ENCODE measurements at regions not wholly inside any gene's neighbourhood (a gene's known extent, or its start where the extent isn't known, plus 50 kb on each side); places are given as distances from the start of the nearest gene placed in this dataset.

GRCh38 chr4:180485407-180485806 is 1757.8 kb upstream of the TENM3 start:
- H3K27ac ChIP-seq (ENCODE audit: low read depth, low read length) = no peak overlapping the region
- H3K27me3 ChIP-seq (ENCODE audit: insufficient read depth, low read length) = no peaks in the 10 kb centered on the region
- no peaks in the 10 kb centered on the region for H3K9me3 ChIP-seq (ENCODE audit: insufficient read depth, low read depth, low read length)
- no peak overlapping the region for H3K4me3 ChIP-seq (ENCODE audit: low read length)
- no peaks in the 10 kb centered on the region for H3K36me3 ChIP-seq (ENCODE audit: insufficient read depth, low read length)
- peaks cover 14% of the 10 kb centered on the region for H3K4me1 ChIP-seq (ENCODE audit: insufficient read depth, low read length)
- no peak overlapping the region for H3K9ac ChIP-seq (ENCODE audit: low read depth, low read length)

DNA sequence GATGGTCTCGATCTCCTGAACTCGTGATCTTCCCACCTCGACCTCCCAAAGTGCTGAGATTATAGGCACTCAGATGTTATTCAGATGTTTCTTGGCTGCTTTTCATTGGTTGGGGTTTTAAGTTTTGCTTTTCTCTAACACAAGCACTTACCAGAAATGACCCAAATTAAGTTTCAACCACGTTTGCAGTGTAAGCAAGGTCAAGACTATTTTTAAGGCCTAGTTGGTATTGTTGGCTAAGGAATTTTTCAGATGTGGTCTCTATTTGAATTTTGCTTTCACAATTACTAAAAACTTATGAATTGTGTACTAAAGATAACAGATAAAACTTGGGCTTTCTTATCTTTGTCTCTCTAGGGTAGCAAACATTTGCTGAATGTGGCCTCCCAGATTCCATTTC is 1756.9 kb upstream of the TENM3 start:
- no peaks in the 10 kb centered on the region for H3K9me3 ChIP-seq (ENCODE audit: insufficient read depth, low read depth, low read length)
- no peak overlapping the region for H3K9ac ChIP-seq (ENCODE audit: low read depth, low read length)
- no peaks in the 10 kb centered on the region for H3K27me3 ChIP-seq (ENCODE audit: insufficient read depth, low read length)
- H3K4me3 ChIP-seq (ENCODE audit: low read length) = no peak overlapping the region
- H3K4me1 ChIP-seq (ENCODE audit: insufficient read depth, low read length) = peaks cover 23% of the 10 kb centered on the region
- H3K27ac ChIP-seq (ENCODE audit: low read depth, low read length) = no peak overlapping the region
- no peaks in the 10 kb centered on the region for H3K36me3 ChIP-seq (ENCODE audit: insufficient read depth, low read length)
- 97% methylated on average over 4 of the region's 4 CpGs for WGBS

GRCh38 chr4:180489787-180490186 is 1753.4 kb upstream of the TENM3 start:
- Histone ChIP-seq H3K4me3 (ENCODE audit: low read length) (no peak overlapping the region), H3K4me1 (ENCODE audit: insufficient read depth, low read length) (peaks cover 24% of the 10 kb centered on the region), H3K9ac (ENCODE audit: low read depth, low read length) (no peak overlapping the region), H3K27me3 (ENCODE audit: insufficient read depth, low read length) (no peaks in the 10 kb centered on the region), H3K9me3 (ENCODE audit: insufficient read depth, low read depth, low read length) (no peaks in the 10 kb centered on the region), H3K36me3 (ENCODE audit: insufficient read depth, low read length) (no peaks in the 10 kb centered on the region), H3K27ac (ENCODE audit: low read depth, low read length) (peak overlapping the region; percentile 48; the same call in 1 of the 2 replicates)

DNA sequence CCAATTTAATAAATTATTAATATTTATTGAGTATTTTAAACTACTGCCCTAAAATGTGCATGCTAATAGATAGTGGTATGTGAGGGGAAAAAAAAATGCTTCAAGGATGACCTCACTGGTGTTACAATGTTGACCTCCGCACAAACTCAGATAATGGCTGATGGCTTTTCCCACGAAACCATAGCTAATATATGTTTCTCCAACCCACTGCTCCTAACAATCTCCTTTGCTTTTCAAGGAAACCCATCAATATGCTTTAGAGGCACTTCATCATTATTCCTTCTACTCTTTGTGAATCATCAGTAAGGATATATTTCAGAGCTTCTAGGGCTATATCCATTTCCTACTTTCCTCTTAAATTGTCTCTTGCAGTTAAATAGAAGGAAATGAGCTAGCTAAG is 1752.0 kb upstream of the TENM3 start:
- Histone ChIP-seq H3K27ac (ENCODE audit: low read depth, low read length) (no peak overlapping the region), H3K4me3 (ENCODE audit: low read length) (no peak overlapping the region), H3K36me3 (ENCODE audit: insufficient read depth, low read length) (no peaks in the 10 kb centered on the region), H3K27me3 (ENCODE audit: insufficient read depth, low read length) (no peaks in the 10 kb centered on the region), H3K4me1 (ENCODE audit: insufficient read depth, low read length) (peaks cover 24% of the 10 kb centered on the region), H3K9ac (ENCODE audit: low read depth, low read length) (no peak overlapping the region), H3K9me3 (ENCODE audit: insufficient read depth, low read depth, low read length) (no peaks in the 10 kb centered on the region)
- WGBS = 87% methylated on average over 2 of the region's 2 CpGs

- no peak overlapping the region for H3K4me3 ChIP-seq (ENCODE audit: low read length)
- WGBS = 97% methylated on average over 2 of the region's 3 CpGs
- no peaks in the 10 kb centered on the region for H3K9me3 ChIP-seq (ENCODE audit: insufficient read depth, low read depth, low read length)
- H3K4me1 ChIP-seq (ENCODE audit: insufficient read depth, low read length) = peaks cover 24% of the 10 kb centered on the region
- no peak overlapping the region for H3K9ac ChIP-seq (ENCODE audit: low read depth, low read length)
- H3K36me3 ChIP-seq (ENCODE audit: insufficient read depth, low read length) = no peaks in the 10 kb centered on the region
- no peak overlapping the region for H3K27ac ChIP-seq (ENCODE audit: low read depth, low read length)
- H3K27me3 ChIP-seq (ENCODE audit: insufficient read depth, low read length) = no peaks in the 10 kb centered on the region
Observed at GRCh38 chr4:180493299-180493698, 1749.9 kb upstream of the TENM3 start.

DNA sequence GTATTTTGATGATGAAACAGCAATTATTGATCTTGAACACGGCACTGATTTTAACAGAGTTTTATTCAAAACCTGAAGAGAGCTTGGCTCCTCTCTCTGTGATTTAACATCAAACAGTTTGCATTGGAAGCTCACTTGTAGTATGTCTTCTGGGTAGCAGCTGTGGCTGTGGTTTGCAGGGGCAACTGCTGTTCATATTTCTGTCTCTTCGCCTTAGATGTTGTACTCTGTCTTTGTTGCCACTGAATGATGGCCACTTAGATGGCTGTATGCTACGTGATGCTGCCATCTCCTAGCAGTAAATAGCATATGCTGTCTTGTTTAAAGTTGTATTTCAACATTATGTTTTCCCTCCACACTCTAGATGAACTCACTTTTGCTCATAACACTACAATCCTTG is 1743.0 kb upstream of the TENM3 start:
- Histone ChIP-seq H3K4me1 (ENCODE audit: insufficient read depth, low read length) (no peaks in the 10 kb centered on the region), H3K9me3 (ENCODE audit: insufficient read depth, low read depth, low read length) (no peaks in the 10 kb centered on the region), H3K27ac (ENCODE audit: low read depth, low read length) (no peak overlapping the region), H3K36me3 (ENCODE audit: insufficient read depth, low read length) (no peaks in the 10 kb centered on the region), H3K27me3 (ENCODE audit: insufficient read depth, low read length) (no peaks in the 10 kb centered on the region), H3K9ac (ENCODE audit: low read depth, low read length) (no peak overlapping the region), H3K4me3 (ENCODE audit: low read length) (no peak overlapping the region)
- 93% methylated on average over 3 of the region's 3 CpGs for WGBS

- Histone ChIP-seq H3K9ac (ENCODE audit: low read depth, low read length) (no peak overlapping the region), H3K27ac (ENCODE audit: low read depth, low read length) (no peak overlapping the region), H3K36me3 (ENCODE audit: insufficient read depth, low read length) (no peaks in the 10 kb centered on the region), H3K27me3 (ENCODE audit: insufficient read depth, low read length) (no peaks in the 10 kb centered on the region), H3K9me3 (ENCODE audit: insufficient read depth, low read depth, low read length) (no peaks in the 10 kb centered on the region), H3K4me3 (ENCODE audit: low read length) (no peak overlapping the region), H3K4me1 (ENCODE audit: insufficient read depth, low read length) (no peaks in the 10 kb centered on the region)
- 84% methylated on average over 2 of the region's 3 CpGs for WGBS
Observed at GRCh38 chr4:180512801-180513475, 1730.3 kb upstream of the TENM3 start.

- no peaks in the 10 kb centered on the region for H3K27me3 ChIP-seq (ENCODE audit: insufficient read depth, low read length)
- H3K9me3 ChIP-seq (ENCODE audit: insufficient read depth, low read depth, low read length) = no peaks in the 10 kb centered on the region
- H3K36me3 ChIP-seq (ENCODE audit: insufficient read depth, low read length) = no peaks in the 10 kb centered on the region
- no peak overlapping the region for H3K9ac ChIP-seq (ENCODE audit: low read depth, low read length)
- no peak overlapping the region for H3K27ac ChIP-seq (ENCODE audit: low read depth, low read length)
- no peaks in the 10 kb centered on the region for H3K4me1 ChIP-seq (ENCODE audit: insufficient read depth, low read length)
- H3K4me3 ChIP-seq (ENCODE audit: low read length) = no peak overlapping the region
- 98% methylated on average over 3 of the region's 4 CpGs for WGBS
Observed at GRCh38 chr4:180518906-180519305, 1724.3 kb upstream of the TENM3 start.

- Histone ChIP-seq H3K4me3 (ENCODE audit: low read length) (no peak overlapping the region), H3K27ac (ENCODE audit: low read depth, low read length) (no peak overlapping the region)
- 90% methylated on average over 5 of the region's 5 CpGs for WGBS
Observed at GRCh38 chr4:180521181-180521580, 1722.0 kb upstream of the TENM3 start.

GRCh38 chr4:180525523-180526077 is 1717.6 kb upstream of the TENM3 start:
- H3K4me1 ChIP-seq (ENCODE audit: insufficient read depth, low read length) = no peaks in the 10 kb centered on the region
- no peaks in the 10 kb centered on the region for H3K27me3 ChIP-seq (ENCODE audit: insufficient read depth, low read length)
- 100% methylated on average over 2 of the region's 4 CpGs for WGBS
- no peaks in the 10 kb centered on the region for H3K9me3 ChIP-seq (ENCODE audit: insufficient read depth, low read depth, low read length)
- no peak overlapping the region for H3K4me3 ChIP-seq (ENCODE audit: low read length)
- no peak overlapping the region for H3K9ac ChIP-seq (ENCODE audit: low read depth, low read length)
- no peaks in the 10 kb centered on the region for H3K36me3 ChIP-seq (ENCODE audit: insufficient read depth, low read length)
- no peak overlapping the region for H3K27ac ChIP-seq (ENCODE audit: low read depth, low read length)

More at GRCh38 chr4:180521181-180521580, 1722.0 kb upstream of the TENM3 start:
- Histone ChIP-seq H3K36me3 (ENCODE audit: insufficient read depth, low read length) (no peaks in the 10 kb centered on the region), H3K9ac (ENCODE audit: low read depth, low read length) (no peak overlapping the region), H3K4me1 (ENCODE audit: insufficient read depth, low read length) (no peaks in the 10 kb centered on the region), H3K9me3 (ENCODE audit: insufficient read depth, low read depth, low read length) (no peaks in the 10 kb centered on the region), H3K27me3 (ENCODE audit: insufficient read depth, low read length) (no peaks in the 10 kb centered on the region)

GRCh38 chr4:180528003-180528402 is 1715.2 kb upstream of the TENM3 start:
- Histone ChIP-seq H3K27ac (ENCODE audit: low read depth, low read length) (no peak overlapping the region), H3K27me3 (ENCODE audit: insufficient read depth, low read length) (no peaks in the 10 kb centered on the region), H3K9ac (ENCODE audit: low read depth, low read length) (no peak overlapping the region), H3K36me3 (ENCODE audit: insufficient read depth, low read length) (no peaks in the 10 kb centered on the region), H3K4me1 (ENCODE audit: insufficient read depth, low read length) (peaks cover 4% of the 10 kb centered on the region; the same call in 1 of the 2 replicates), H3K4me3 (ENCODE audit: low read length) (no peak overlapping the region), H3K9me3 (ENCODE audit: insufficient read depth, low read depth, low read length) (no peaks in the 10 kb centered on the region)
- 96% methylated on average over 9 of the region's 9 CpGs for WGBS

DNA sequence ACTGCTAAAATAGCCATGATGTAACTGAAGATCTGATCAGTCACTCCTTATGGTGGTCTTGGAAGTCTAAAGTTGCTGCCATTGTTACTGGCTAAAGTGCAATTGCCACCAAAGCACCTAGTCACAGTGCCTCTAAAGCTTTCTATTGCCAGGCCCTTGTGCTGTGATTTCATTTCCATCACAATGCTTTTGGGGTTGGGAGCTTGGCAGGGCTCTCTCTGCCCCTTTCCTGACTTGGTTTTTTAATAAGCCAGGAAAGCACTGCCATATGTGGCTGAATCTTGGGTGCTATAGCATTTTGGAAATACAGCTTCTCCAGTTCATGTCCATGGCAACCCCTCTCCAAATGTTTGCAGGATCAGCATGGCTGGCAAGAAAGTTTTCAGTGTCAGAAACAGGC is 1712.4 kb upstream of the TENM3 start:
- Histone ChIP-seq H3K27me3 (ENCODE audit: insufficient read depth, low read length) (no peaks in the 10 kb centered on the region), H3K9me3 (ENCODE audit: insufficient read depth, low read depth, low read length) (no peaks in the 10 kb centered on the region), H3K9ac (ENCODE audit: low read depth, low read length) (no peak overlapping the region), H3K4me3 (ENCODE audit: low read length) (no peak overlapping the region), H3K27ac (ENCODE audit: low read depth, low read length) (no peak overlapping the region), H3K4me1 (ENCODE audit: insufficient read depth, low read length) (peaks cover 8% of the 10 kb centered on the region; the same call in 1 of the 2 replicates), H3K36me3 (ENCODE audit: insufficient read depth, low read length) (no peaks in the 10 kb centered on the region)

Data from HUES64 (cell line).